ENCODE measurements at regions not wholly inside any gene's neighbourhood (a gene's known extent, or its start where the extent isn't known, plus 50 kb on each side); places are given as distances from the start of the nearest gene placed in this dataset.

- Histone ChIP-seq H3K9me3 (ENCODE audit: low read depth) (no peaks in the 10 kb centered on the region), H3K9me2 (ENCODE audit: insufficient read depth) (no peaks in the 10 kb centered on the region), H3F3A (ENCODE audit: insufficient read depth) (no peaks in the 10 kb centered on the region), H3K27me3 (replicated peaks; ENCODE audit: insufficient read depth) (no peaks in the 10 kb centered on the region), H3K79me2 (ENCODE audit: insufficient read depth) (no peaks in the 10 kb centered on the region), H3K9ac (no peak overlapping the region), H3K36me3 (ENCODE audit: low read depth) (no peaks in the 10 kb centered on the region), H3K4me1 (ENCODE audit: insufficient read depth) (no peaks in the 10 kb centered on the region), H3K27ac (no peak overlapping the region), H4K20me1 (ENCODE audit: insufficient read depth) (no peaks in the 10 kb centered on the region), H2AFZ (no peak overlapping the region), H3K4me3 (no peak overlapping the region), H3K4me2 (ENCODE audit: unreplicated experiment) (no peak overlapping the region)
- TF ChIP-seq EZH2 (IDR thresholded peaks at IDR 0.05; ENCODE audit: insufficient read depth, poor library complexity, severe bottlenecking) (no peak), EZH2phosphoT487 (IDR thresholded peaks at IDR 0.05; ENCODE audit: insufficient read depth, low read depth) (no peak)
- 46 to 57% methylated on average over 4 of the region's 4 CpGs for WGBS, 2 experiments (ENCODE audit: low coverage in 1 of 2, low lambda C conversion rate in 2 of 2, missing lambda C conversion rate in 2 of 2)
- DNase-seq = no peak
- in situ Hi-C loops (cut with MboI) = no loop called here
Observed at GRCh38 chr11:105448703-105449079, 161.2 kb upstream of the GRIA4 start.

- in situ Hi-C loops (cut with MboI) = no loop called here
- DNase-seq = no peak
- Histone ChIP-seq H2AFZ (no peak overlapping the region), H3K27ac (no peak overlapping the region), H3K9me2 (ENCODE audit: insufficient read depth) (no peaks in the 10 kb centered on the region), H3K27me3 (replicated peaks; ENCODE audit: insufficient read depth) (no peaks in the 10 kb centered on the region), H3K4me1 (ENCODE audit: insufficient read depth) (no peaks in the 10 kb centered on the region), H3F3A (ENCODE audit: insufficient read depth) (no peaks in the 10 kb centered on the region), H3K9ac (no peak overlapping the region), H3K4me2 (ENCODE audit: unreplicated experiment) (no peak overlapping the region), H3K9me3 (ENCODE audit: low read depth) (no peaks in the 10 kb centered on the region), H3K79me2 (ENCODE audit: insufficient read depth) (no peaks in the 10 kb centered on the region), H3K36me3 (ENCODE audit: low read depth) (no peaks in the 10 kb centered on the region), H3K4me3 (no peak overlapping the region), H4K20me1 (ENCODE audit: insufficient read depth) (no peaks in the 10 kb centered on the region)
- WGBS, 2 experiments (ENCODE audit: low coverage in 1 of 2, low lambda C conversion rate in 2 of 2, missing lambda C conversion rate in 2 of 2) = 59 to 61% methylated on average over 1 of the region's 1 CpG
- TF ChIP-seq EZH2phosphoT487 (IDR thresholded peaks at IDR 0.05; ENCODE audit: insufficient read depth, low read depth) (no peak), EZH2 (IDR thresholded peaks at IDR 0.05; ENCODE audit: insufficient read depth, poor library complexity, severe bottlenecking) (no peak)
Observed at GRCh38 chr11:105447936-105448702, 161.8 kb upstream of the GRIA4 start.

- no peaks in the 10 kb centered on the region for H3K36me3 ChIP-seq (ENCODE audit: low read depth)
- no peak for DNase-seq
- H3K4me3 ChIP-seq = no peak overlapping the region
- H3F3A ChIP-seq (ENCODE audit: insufficient read depth) = no peaks in the 10 kb centered on the region
- TF ChIP-seq EZH2 (IDR thresholded peaks at IDR 0.05; ENCODE audit: insufficient read depth, poor library complexity, severe bottlenecking) = no peak
- no peak for TF ChIP-seq EZH2phosphoT487 (IDR thresholded peaks at IDR 0.05; ENCODE audit: insufficient read depth, low read depth)
- in situ Hi-C loops (cut with MboI) = no loop called here
- no peaks in the 10 kb centered on the region for H3K9me3 ChIP-seq (ENCODE audit: low read depth)
- H4K20me1 ChIP-seq (ENCODE audit: insufficient read depth) = no peaks in the 10 kb centered on the region
- no peak overlapping the region for H3K9ac ChIP-seq
- no peaks in the 10 kb centered on the region for H3K79me2 ChIP-seq (ENCODE audit: insufficient read depth)
- no peaks in the 10 kb centered on the region for H3K9me2 ChIP-seq (ENCODE audit: insufficient read depth)
- H2AFZ ChIP-seq = no peak overlapping the region
- no peaks in the 10 kb centered on the region for H3K27me3 ChIP-seq (replicated peaks; ENCODE audit: insufficient read depth)
- H3K27ac ChIP-seq = no peak overlapping the region
- no peaks in the 10 kb centered on the region for H3K4me1 ChIP-seq (ENCODE audit: insufficient read depth)
- H3K4me2 ChIP-seq (ENCODE audit: unreplicated experiment) = no peak overlapping the region
Observed at GRCh38 chr11:105443623-105444022, 166.2 kb upstream of the GRIA4 start.

GRCh38 chr11:105432241-105432995, 177.5 kb upstream of the GRIA4 start:
- Histone ChIP-seq H3K9me2 (ENCODE audit: insufficient read depth) (no peaks in the 10 kb centered on the region), H3K9ac (no peak overlapping the region), H3K36me3 (ENCODE audit: low read depth) (no peaks in the 10 kb centered on the region), H2AFZ (no peak overlapping the region), H3F3A (ENCODE audit: insufficient read depth) (no peaks in the 10 kb centered on the region), H3K4me3 (no peak overlapping the region), H3K79me2 (ENCODE audit: insufficient read depth) (no peaks in the 10 kb centered on the region), H3K27me3 (replicated peaks; ENCODE audit: insufficient read depth) (no peaks in the 10 kb centered on the region), H4K20me1 (ENCODE audit: insufficient read depth) (no peaks in the 10 kb centered on the region), H3K4me1 (ENCODE audit: insufficient read depth) (no peaks in the 10 kb centered on the region), H3K4me2 (ENCODE audit: unreplicated experiment) (no peak overlapping the region), H3K27ac (no peak overlapping the region), H3K9me3 (ENCODE audit: low read depth) (no peaks in the 10 kb centered on the region)
- TF ChIP-seq EZH2phosphoT487 (IDR thresholded peaks at IDR 0.05; ENCODE audit: insufficient read depth, low read depth) = no peak
- TF ChIP-seq EZH2 (IDR thresholded peaks at IDR 0.05; ENCODE audit: insufficient read depth, poor library complexity, severe bottlenecking) = no peak
- DNase-seq = no peak
- in situ Hi-C loops (cut with MboI) = no loop called here
- 53 to 55% methylated on average over 3 of the region's 3 CpGs for WGBS, 2 experiments (ENCODE audit: low coverage in 1 of 2, low lambda C conversion rate in 2 of 2, missing lambda C conversion rate in 2 of 2)
